Pancreas (tissue), 10 donors: ENCODE measurements at regions not wholly inside any gene's neighbourhood (a gene's known extent, or its start where the extent isn't known, plus 50 kb on each side); places are given as distances from the start of the nearest gene placed in this dataset.

Experiments used
- ATAC-seq, 4 donors: fragments of 200-7000 bp; cut with Tn5 transposase; one replicate each; pipeline versions ENCODE4 v1.8.0 to v1.9.1; 2020; ENCODE audit warnings: mild to moderate bottlenecking in 4 of 4, moderate library complexity in 4 of 4
- DNase-seq, 6 donors: peaks; one replicate each; pipeline ENCODE4 v3.0.0-alpha.2; 2020
- FAIRE-seq: peaks from 2 replicates; lab custom pipeline; 2012; peaks lifted over from hg19 to GRCh38; lab: Jason Lieb, UNC
- H3K27ac ChIP-seq, 4 donors: fragments of 200-600 bp; sonication (generic); 1 replicate in 3 of 4; 2 replicates in 1 of 4; pipeline versions ENCODE4 v1.5.0 to v1.8.0; 2020
- H3K27me3 ChIP-seq, 4 donors: fragments of 200-600 bp; one replicate each; pipeline ENCODE4 v1.8.0; 2021
- H3K36me3 ChIP-seq, 3 donors: fragments of 200-600 bp; sonication (generic) in 1 of 3; one replicate each; pipeline versions ENCODE4 v1.5.0 to v1.8.0; 2020 to 2021
- H3K4me1 ChIP-seq, 3 donors: fragments of 200-600 bp; one replicate each; pipeline ENCODE4 v1.8.0; 2021
- H3K4me3 ChIP-seq, 4 donors: fragments of 200-600 bp; sonication (generic) in 2 of 4; one replicate each; pipeline versions ENCODE4 v1.5.0 to v1.8.0; 2020 to 2021
- H3K9me3 ChIP-seq, 4 donors: fragments of 200-600 bp; one replicate each; pipeline ENCODE4 v1.8.0; 2021
- WGBS, 2 donors: extraction: QIAGEN DNeasy Blood & Tissue Kit; methylation state at CpG; one replicate each; pipeline ENCODE4 v1.1.7; 2013; 5-methylcytosine and 5-hydroxymethylcytosine counted together
- intact Hi-C, 3 donors: fragments of 100-400 bp; cut with DNase I; formaldehyde crosslinking; loops; one replicate each; pipeline versions ENCODE4 v1.11.1 to v1.14.2; 2022
- TF ChIP-seq, protein P1 (sequence below), 4 donors: fragments of 200-600 bp; sonication (generic) in 3 of 4; IDR thresholded peaks; one replicate each; pipeline versions ENCODE4 v1.5.0 to v1.8.0; 2021; ENCODE audit warnings: antibody characterized with exemption in 4 of 4
- donor health status: healthy with polysubstance abuse.
- donor health status: DM: no; HTN: no; CAD: no; lungs with moderate emphysema.
- donor health status: DM: no; HTN: no; CAD: no.
- donor health status: control.
- donor health status: control.
- donor health status: Bipolar disorder and iron deficiency.
- donor health status: DM: yes; HTN: yes; CAD: no.
- donor health status: DM: no; HTN: no; CAD: no.
- donor health status: DM: no; HTN: no; CAD: no.
- donor health status: DM: yes; HTN: yes; CAD: no.

DNA sequence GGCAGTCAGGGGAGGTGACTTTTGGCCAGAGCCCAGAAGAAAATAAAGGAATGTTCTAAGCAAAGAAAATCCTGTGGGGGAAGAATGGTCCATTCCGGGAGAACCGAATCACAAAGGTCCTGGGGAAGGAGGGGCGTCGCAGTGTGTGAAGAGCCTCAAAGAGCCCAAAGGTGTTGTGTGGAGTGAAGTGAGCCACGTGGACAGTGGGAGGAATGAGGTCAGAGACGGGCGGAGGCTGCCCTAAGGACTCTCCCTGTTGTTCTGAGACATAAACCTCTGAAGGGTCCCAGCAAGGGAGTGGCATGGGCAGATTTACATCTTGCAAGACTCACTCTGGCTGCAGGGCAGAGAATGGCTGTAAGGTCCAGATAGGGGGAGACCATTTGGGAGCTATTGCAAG lies 91.3 kb upstream of the SEC11C start:
- FAIRE-seq (no peak), ATAC-seq (no peak), DNase-seq (no peak)
- Histone ChIP-seq H3K27me3 (no peaks in the 10 kb centered on the region), H3K9me3 (no peaks in the 10 kb centered on the region), H3K4me3 (no peak overlapping the region), H3K4me1 (peaks cover 0 to 3% (median 0%) of the 10 kb centered on the region in 3 donors), H3K27ac (no peak overlapping the region), H3K36me3 (no peaks in the 10 kb centered on the region)
- TF ChIP-seq, protein P1, sequence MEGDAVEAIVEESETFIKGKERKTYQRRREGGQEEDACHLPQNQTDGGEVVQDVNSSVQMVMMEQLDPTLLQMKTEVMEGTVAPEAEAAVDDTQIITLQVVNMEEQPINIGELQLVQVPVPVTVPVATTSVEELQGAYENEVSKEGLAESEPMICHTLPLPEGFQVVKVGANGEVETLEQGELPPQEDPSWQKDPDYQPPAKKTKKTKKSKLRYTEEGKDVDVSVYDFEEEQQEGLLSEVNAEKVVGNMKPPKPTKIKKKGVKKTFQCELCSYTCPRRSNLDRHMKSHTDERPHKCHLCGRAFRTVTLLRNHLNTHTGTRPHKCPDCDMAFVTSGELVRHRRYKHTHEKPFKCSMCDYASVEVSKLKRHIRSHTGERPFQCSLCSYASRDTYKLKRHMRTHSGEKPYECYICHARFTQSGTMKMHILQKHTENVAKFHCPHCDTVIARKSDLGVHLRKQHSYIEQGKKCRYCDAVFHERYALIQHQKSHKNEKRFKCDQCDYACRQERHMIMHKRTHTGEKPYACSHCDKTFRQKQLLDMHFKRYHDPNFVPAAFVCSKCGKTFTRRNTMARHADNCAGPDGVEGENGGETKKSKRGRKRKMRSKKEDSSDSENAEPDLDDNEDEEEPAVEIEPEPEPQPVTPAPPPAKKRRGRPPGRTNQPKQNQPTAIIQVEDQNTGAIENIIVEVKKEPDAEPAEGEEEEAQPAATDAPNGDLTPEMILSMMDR (IDR thresholded peaks at IDR 0.05) = no peak
- WGBS, 2 donors = 76 to 79% methylated on average over 7 of the region's 7 CpGs
- intact Hi-C loops = no loop called here

DNA sequence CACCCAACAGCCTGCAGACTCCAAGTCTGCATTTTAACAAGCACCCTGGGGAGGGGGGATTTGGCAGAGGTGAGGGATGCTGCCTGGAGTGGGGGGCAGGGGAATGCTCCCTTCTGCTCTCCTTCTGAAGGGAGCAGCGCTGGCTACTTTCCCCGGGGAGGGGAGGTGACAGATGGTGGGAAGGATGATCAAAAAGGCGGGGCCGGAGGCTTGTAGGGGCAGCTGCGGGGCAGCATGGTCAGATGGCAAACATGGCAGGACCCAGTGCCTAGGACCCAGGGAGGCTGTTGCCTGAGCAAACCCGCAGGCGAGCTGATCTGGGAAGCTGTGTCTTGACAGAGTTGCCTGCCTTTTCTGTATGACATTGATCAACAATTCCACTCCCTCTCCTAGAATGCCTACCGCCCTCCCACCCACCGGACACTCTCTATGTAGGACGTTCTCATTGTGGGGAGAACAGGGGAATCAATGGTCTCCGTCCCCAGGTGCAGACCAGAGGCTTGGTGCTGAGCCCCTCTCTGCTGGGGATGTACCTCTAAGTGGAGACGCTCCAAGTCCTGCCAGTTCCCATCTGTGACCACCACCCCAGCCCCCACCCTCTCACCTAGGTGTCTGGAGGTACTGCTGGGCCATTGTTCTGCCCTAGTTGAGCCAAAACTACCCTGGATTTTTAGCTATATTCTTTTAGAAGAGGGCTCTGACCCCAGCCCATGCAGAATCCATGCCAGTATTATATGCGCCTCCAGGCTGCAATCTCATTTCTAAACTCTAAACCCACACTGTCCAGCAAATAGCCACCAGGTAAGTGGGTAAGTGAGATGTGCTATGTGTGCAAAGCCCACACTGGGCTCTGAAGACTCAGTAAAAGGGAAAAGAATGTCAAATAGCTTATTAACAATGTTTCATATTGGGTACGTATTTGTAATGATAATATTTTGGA lies 89.7 kb upstream of the SEC11C start:
- Histone ChIP-seq H3K27me3 (no peaks in the 10 kb centered on the region), H3K4me1 (peaks cover 0 to 3% (median 0%) of the 10 kb centered on the region in 3 donors), H3K9me3 (no peaks in the 10 kb centered on the region), H3K36me3 (no peaks in the 10 kb centered on the region), H3K27ac (no peak overlapping the region), H3K4me3 (no peak overlapping the region)
- 71 to 82% methylated on average over 14 of the region's 14 CpGs for WGBS, 2 donors
- TF ChIP-seq, protein P1 (IDR thresholded peaks at IDR 0.05) = no peak
- intact Hi-C loops = loop anchor here in 1 of 3 donors (5.0 kb wide), 1 partner anchor 268 kb away; no protein-coding TSS in a partner anchor
- no peak for ATAC-seq
- no peak for DNase-seq
- no peak for FAIRE-seq

DNA sequence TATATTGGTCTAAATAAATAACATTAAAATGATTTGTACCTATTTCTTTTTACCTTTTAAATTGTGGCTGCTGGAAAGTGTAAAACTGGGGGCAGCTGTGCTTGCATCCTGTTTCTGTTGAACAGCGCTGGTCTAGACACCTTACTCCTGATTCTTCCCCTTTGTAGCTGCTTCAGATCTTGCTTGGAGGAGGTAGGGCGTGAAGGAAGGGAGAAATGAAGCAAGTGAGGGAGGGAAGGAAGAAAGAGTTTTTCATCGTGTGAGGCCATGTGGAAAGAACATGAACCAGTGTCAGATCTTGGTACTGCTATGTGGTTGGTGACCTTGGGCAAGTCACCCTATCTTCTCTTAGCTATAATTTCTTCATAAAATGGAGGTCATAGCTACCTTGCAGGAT lies 89.0 kb upstream of the SEC11C start:
- Histone ChIP-seq H3K4me1 (peaks cover under 1 to 7% (median 3%) of the 10 kb centered on the region in 3 donors), H3K4me3 (no peak overlapping the region), H3K27me3 (no peaks in the 10 kb centered on the region), H3K27ac (no peak overlapping the region), H3K9me3 (no peaks in the 10 kb centered on the region), H3K36me3 (no peaks in the 10 kb centered on the region)
- WGBS, 2 donors = 84 to 92% methylated on average over 3 of the region's 3 CpGs
- intact Hi-C loops = loop anchor here in 1 of 3 donors (5.0 kb wide), 1 partner anchor 268 kb away; no protein-coding TSS in a partner anchor
- TF ChIP-seq, protein P1 (IDR thresholded peaks at IDR 0.05) = no peak
- ATAC-seq (no peak), DNase-seq (no peak), FAIRE-seq (no peak)

DNA sequence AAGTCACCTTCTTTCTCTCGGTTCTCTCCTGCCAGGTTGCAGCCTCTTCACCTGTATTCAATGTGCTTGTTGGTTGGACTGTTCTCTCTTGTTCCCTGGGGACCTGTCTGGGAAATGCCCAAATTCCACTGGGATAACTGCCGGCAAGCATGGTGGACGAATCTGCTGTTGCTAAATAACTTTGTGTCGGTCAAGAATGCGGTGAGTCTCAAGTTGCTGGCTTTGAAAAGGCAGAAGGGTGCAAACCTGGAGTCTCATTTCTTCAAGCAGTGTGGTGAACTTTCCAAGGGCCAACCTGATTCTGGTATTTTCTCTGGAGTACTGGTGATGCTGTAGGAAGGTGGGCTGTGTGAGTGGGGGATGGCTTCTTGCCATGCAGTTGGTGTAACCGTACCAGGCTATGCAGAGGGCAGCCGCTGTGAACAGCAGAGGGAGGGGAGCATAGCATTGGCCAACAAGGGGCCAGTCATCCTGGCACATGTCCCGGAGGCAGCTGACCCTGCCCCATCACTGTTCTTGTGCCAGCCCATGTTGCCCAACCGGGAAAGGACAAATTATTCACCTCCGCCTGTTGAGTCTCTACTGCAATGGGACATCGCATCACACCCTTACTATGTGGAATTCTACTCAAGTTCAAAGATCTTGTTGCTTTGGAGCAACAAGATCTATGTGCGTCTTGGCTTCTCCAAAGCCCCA lies 88.1 kb upstream of the SEC11C start:
- WGBS, 2 donors = 77 to 81% methylated on average over 12 of the region's 12 CpGs
- TF ChIP-seq, protein P1 (IDR thresholded peaks at IDR 0.05) = no peak
- FAIRE-seq (no peak), DNase-seq (peak in 3 of 6 donors; percentile 36 to 62 (median 40)), ATAC-seq (peak in 1 of 4 donors; percentile 34)
- H3K9me3 ChIP-seq = no peaks in the 10 kb centered on the region
- H3K36me3 ChIP-seq = no peaks in the 10 kb centered on the region
- intact Hi-C loops = loop anchor here in 1 of 3 donors (5.0 kb wide), 1 partner anchor 269 kb away; no protein-coding TSS in a partner anchor
- H3K4me1 ChIP-seq = peaks cover 3 to 8% (median 5%) of the 10 kb centered on the region in 3 donors
- H3K27me3 ChIP-seq = no peaks in the 10 kb centered on the region
- H3K4me3 ChIP-seq = no peak overlapping the region
- no peak overlapping the region for H3K27ac ChIP-seq
